Type B pancreatic cell (in vitro differentiated cells): ENCODE measurements at regions not wholly inside any gene's neighbourhood (a gene's known extent, or its start where the extent isn't known, plus 50 kb on each side); places are given as distances from the start of the nearest gene placed in this dataset.

Experiments
- DNase-seq: peaks from one replicate; pipeline ENCODE4 v3.0.0; 2021; ENCODE audit warnings: mixed read lengths; ENCODE audit not compliant: unreplicated experiment; ENCODE audit errors: extremely low spot score
- H3K27ac Mint-ChIP-seq: 2 replicates; pipeline ENCODE4 v1.8.0; 2021; ENCODE audit warnings: mild to moderate bottlenecking, mixed read lengths
- H3K27me3 Mint-ChIP-seq: 2 replicates; pipeline ENCODE4 v1.8.0; 2021; ENCODE audit warnings: mixed read lengths
- H3K36me3 Mint-ChIP-seq: 2 replicates; pipeline ENCODE4 v1.8.0; 2021; ENCODE audit warnings: mixed read lengths
- H3K4me1 Mint-ChIP-seq: one replicate; pipeline ENCODE4 v1.8.0; 2021; ENCODE audit warnings: mixed read lengths; ENCODE audit not compliant: unreplicated experiment
- H3K4me3 Mint-ChIP-seq: 2 replicates; pipeline ENCODE4 v1.8.0; 2021; ENCODE audit warnings: mild to moderate bottlenecking, mixed read lengths
- H3K9me3 Mint-ChIP-seq: 2 replicates; pipeline ENCODE4 v1.8.0; 2021; ENCODE audit warnings: mixed read lengths
- TF ChIP-seq, protein P1 (sequence below): fragments of 200-600 bp; sonication (generic); conservative IDR thresholded peaks from 2 replicates; pipeline ENCODE4 v1.5.0; 2021; ENCODE audit warnings: antibody characterized with exemption, mild to moderate bottlenecking

DNA sequence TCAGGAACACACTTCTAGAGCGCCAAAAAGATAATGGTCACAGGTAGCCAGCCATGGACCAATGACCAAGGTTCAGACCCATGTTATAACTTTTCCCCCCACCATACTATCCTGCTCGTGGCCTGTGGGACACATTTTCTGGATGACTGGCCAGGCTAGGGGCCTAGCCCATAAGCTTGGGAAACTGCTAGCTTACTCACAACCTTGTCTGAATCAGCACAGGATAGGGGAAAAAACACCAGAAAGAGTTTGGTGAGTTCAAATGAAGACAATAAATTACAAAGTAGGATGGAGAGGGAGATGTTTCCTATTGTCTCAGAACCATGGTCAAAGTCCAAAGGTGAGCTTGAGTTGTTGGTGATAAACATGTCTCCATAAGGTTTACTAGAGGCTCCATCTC lies 156.3 kb upstream of the CCDC68 start:
- Mint-ChIP-seq H3K4me3 (no peak overlapping the region), H3K9me3 (no peaks in the 10 kb centered on the region), H3K4me1 (peaks cover 9% of the 10 kb centered on the region), H3K36me3 (no peaks in the 10 kb centered on the region), H3K27ac (no peak overlapping the region), H3K27me3 (no peaks in the 10 kb centered on the region)
- no peak for DNase-seq
- TF ChIP-seq, protein P1, sequence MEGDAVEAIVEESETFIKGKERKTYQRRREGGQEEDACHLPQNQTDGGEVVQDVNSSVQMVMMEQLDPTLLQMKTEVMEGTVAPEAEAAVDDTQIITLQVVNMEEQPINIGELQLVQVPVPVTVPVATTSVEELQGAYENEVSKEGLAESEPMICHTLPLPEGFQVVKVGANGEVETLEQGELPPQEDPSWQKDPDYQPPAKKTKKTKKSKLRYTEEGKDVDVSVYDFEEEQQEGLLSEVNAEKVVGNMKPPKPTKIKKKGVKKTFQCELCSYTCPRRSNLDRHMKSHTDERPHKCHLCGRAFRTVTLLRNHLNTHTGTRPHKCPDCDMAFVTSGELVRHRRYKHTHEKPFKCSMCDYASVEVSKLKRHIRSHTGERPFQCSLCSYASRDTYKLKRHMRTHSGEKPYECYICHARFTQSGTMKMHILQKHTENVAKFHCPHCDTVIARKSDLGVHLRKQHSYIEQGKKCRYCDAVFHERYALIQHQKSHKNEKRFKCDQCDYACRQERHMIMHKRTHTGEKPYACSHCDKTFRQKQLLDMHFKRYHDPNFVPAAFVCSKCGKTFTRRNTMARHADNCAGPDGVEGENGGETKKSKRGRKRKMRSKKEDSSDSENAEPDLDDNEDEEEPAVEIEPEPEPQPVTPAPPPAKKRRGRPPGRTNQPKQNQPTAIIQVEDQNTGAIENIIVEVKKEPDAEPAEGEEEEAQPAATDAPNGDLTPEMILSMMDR = no peak

DNA sequence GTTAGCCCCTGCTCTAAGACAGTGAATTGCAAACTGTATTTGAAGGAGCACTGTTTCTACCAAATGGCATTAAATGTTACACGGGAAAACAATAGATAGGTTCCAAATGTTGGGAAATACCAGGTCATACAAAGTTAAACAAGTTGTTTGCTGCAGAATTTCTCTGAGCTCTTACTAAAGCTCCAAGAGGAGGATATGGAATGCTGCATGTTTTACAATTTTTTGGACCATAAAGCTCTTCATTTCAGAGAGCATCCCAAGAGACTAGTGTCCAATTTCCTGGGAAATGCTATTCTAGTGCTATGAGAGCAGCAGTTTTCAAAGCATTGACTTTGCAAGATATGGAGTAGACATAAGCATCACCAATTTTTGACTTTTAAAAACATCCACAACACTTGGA lies 155.6 kb upstream of the CCDC68 start:
- Mint-ChIP-seq H3K9me3 (no peaks in the 10 kb centered on the region), H3K27me3 (no peaks in the 10 kb centered on the region), H3K36me3 (no peaks in the 10 kb centered on the region), H3K27ac (no peak overlapping the region), H3K4me1 (peaks cover 12% of the 10 kb centered on the region), H3K4me3 (no peak overlapping the region)
- TF ChIP-seq, protein P1 = no peak
- DNase-seq = no peak

DNA sequence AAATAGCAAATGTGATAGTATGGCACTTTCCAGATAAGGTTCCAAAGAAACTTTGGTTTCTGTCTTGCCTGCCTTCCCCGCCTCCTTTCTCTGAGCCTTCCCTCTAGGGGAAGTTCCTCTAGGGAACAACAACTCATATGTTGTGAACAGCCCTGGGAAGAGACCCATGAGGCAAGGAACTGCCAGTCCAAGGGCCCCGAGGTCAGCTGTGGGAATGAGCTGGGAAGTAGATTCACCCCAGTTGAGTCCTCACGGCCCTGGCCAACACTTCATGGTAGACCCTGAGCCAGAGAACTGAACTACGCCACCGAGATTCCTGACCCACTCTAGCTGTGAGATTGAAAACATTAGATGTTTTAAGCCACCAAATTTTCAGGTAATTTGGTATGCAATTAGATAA lies 154.5 kb upstream of the CCDC68 start:
- peaks cover 12% of the 10 kb centered on the region for H3K4me1 Mint-ChIP-seq
- no peak overlapping the region for H3K27ac Mint-ChIP-seq
- TF ChIP-seq, protein P1 = no peak
- peaks cover 2% of the 10 kb centered on the region for H3K27me3 Mint-ChIP-seq
- no peaks in the 10 kb centered on the region for H3K36me3 Mint-ChIP-seq
- no peaks in the 10 kb centered on the region for H3K9me3 Mint-ChIP-seq
- no peak overlapping the region for H3K4me3 Mint-ChIP-seq
- DNase-seq = no peak

DNA sequence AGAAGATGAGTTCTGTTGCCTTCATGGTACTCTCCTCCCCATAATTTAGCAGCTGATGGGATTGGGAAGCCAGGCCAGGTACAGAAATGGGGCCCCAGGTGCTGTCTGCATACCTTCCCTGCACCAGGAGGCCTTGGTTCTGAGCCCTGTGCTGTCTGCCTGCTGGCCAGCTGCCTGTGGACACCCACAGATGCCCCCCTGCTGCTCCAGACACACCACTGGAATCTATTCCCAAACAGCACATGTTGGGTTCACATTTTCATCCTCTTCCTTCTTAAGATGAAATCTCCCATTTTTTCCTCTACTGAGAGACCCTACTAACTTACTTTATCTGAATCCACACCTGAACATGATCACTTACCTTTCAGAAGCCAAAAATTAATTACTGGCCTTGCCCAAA lies 152.0 kb upstream of the CCDC68 start:
- Mint-ChIP-seq H3K4me1 (peaks cover 3% of the 10 kb centered on the region), H3K27ac (no peak overlapping the region), H3K9me3 (no peaks in the 10 kb centered on the region), H3K36me3 (no peaks in the 10 kb centered on the region), H3K27me3 (peaks cover 6% of the 10 kb centered on the region), H3K4me3 (no peak overlapping the region)
- TF ChIP-seq, protein P1 = no peak
- DNase-seq = no peak

DNA sequence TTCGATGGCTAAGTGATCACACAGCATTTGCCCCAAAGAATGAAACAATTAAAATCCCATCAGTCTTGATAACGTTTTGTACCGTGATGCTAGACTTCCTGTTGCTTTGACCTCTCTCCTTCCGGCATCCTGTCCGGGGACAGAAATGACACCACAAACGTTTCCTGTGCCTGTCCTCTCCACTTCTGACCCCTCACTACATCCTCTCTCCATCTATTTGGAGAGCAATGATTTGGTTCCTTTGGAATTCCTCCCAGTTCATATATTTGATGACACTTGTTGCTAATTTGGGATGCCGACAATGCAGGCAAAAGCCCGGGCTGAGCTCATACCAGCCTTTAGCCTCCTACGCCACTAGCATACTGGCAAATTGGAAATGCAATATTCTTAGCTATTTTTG lies 151.2 kb upstream of the CCDC68 start:
- no peaks in the 10 kb centered on the region for H3K9me3 Mint-ChIP-seq
- no peaks in the 10 kb centered on the region for H3K36me3 Mint-ChIP-seq
- H3K4me1 Mint-ChIP-seq = peaks cover 3% of the 10 kb centered on the region
- no peak for DNase-seq
- no peak overlapping the region for H3K4me3 Mint-ChIP-seq
- TF ChIP-seq, protein P1 = no peak
- no peak overlapping the region for H3K27ac Mint-ChIP-seq
- peaks cover 6% of the 10 kb centered on the region for H3K27me3 Mint-ChIP-seq

DNA sequence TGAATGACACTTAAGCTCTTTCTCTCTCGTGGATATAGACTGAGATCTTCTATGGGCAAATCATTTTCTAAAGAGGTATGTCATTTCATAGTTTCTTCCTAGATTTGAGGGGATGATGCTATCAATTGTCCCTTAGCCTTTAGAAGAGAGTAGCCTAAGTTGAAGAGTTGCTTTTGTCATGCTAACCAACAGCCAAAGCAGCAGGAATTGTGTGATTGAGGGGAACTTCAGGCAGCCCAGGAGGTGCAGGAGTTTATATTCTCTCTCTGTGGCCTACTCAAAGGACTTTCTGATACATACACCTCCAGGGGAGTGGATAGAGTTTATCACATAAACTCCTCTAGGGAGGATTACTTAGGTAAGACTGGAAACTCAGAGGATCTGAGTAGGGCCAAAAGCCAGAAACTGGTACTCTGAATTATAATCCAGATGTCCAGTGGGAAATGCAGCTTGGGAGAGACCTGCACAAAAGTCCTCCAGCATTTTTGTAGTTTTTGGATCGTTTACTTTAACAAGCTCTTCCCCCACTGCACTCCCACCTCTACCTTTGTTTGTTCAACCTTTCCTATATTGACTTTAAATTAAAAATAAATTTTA lies 150.7 kb upstream of the CCDC68 start:
- Mint-ChIP-seq H3K27me3 (peaks cover 6% of the 10 kb centered on the region), H3K4me3 (no peak overlapping the region), H3K27ac (no peak overlapping the region), H3K36me3 (no peaks in the 10 kb centered on the region), H3K4me1 (peaks cover 3% of the 10 kb centered on the region), H3K9me3 (no peaks in the 10 kb centered on the region)
- no peak for DNase-seq
- TF ChIP-seq, protein P1 = no peak
